Right lobe of liver (tissue), 6 donors: ENCODE measurements at regions not wholly inside any gene's neighbourhood (a gene's known extent, or its start where the extent isn't known, plus 50 kb on each side); places are given as distances from the start of the nearest gene placed in this dataset.

Source experiments
- ATAC-seq, 4 donors: fragments of 200-7000 bp; cut with Tn5 transposase; one replicate each; pipeline ENCODE4 v1.9.1; 2020; ENCODE audit warnings: mild to moderate bottlenecking in 4 of 4, moderate library complexity in 4 of 4
- DNase-seq, 3 donors: peaks; one replicate each; pipeline ENCODE4 v3.0.0-alpha.2; 2020
- H3K27ac ChIP-seq, 3 donors: fragments of 200-600 bp; one replicate each; pipeline ENCODE4 v1.8.0; 2022
- H3K27me3 ChIP-seq, 2 donors: fragments of 200-600 bp; one replicate each; pipeline ENCODE4 v1.8.0; 2022
- H3K36me3 ChIP-seq, 4 donors: fragments of 200-600 bp; sonication (generic) in 1 of 4; one replicate each; pipeline versions ENCODE4 v1.5.1 to v1.8.0; 2017 to 2022; ENCODE audit warnings: control low read depth in 1 of 4
- H3K4me1 ChIP-seq, 4 donors: fragments of 200-600 bp; sonication (generic) in 1 of 4; one replicate each; pipeline versions ENCODE4 v1.5.1 to v1.8.0; 2017 to 2022; ENCODE audit warnings: control low read depth in 1 of 4
- H3K4me3 ChIP-seq, 3 donors: fragments of 200-600 bp; one replicate each; pipeline ENCODE4 v1.8.0; 2022
- H3K9me3 ChIP-seq, 4 donors: fragments of 200-600 bp; sonication (generic) in 1 of 4; one replicate each; pipeline versions ENCODE4 v1.5.1 to v1.8.0; 2017 to 2022; ENCODE audit warnings: control low read depth in 1 of 4
- POLR2A ChIP-seq: fragments of 450-650 bp; IDR thresholded peaks from one replicate; pipeline ENCODE4 v1.6.1; 2017; ENCODE audit warnings: antibody characterized with exemption, mild to moderate bottlenecking
- WGBS: methylation state at CpG from one replicate; pipeline ENCODE4 v1.1.6; 2018; ENCODE audit warnings: low coverage, low lambda C conversion rate; ENCODE audit not compliant: insufficient coverage; ENCODE audit errors: missing lambda C conversion rate; 5-methylcytosine and 5-hydroxymethylcytosine counted together
- intact Hi-C, 2 donors: fragments of 100-400 bp; cut with DNase I; formaldehyde crosslinking; loops; one replicate each; pipeline versions ENCODE4 v1.11.2 to v1.14.1; 2022
- TF ChIP-seq, protein P1 (sequence below), 4 donors: fragments of 200-600 bp in 3 of 4; fragments of 450-650 bp in 1 of 4; IDR thresholded peaks; one replicate each; pipeline versions ENCODE4 v1.5.1 to v1.8.0; 2016 to 2022; ENCODE audit warnings: antibody characterized with exemption in 4 of 4, mild to moderate bottlenecking in 2 of 4
- donor health status: DM: no; HTN: yes; CAD: no.
- donor health status: DM: no; HTN: no; CAD: no.
- donor health status: DM: no; HTN: no; CAD: no.
- donor health status: DM: no; HTN: yes; CAD: no.
- donor health status: DM: no; HTN: yes; CAD: no.

DNA sequence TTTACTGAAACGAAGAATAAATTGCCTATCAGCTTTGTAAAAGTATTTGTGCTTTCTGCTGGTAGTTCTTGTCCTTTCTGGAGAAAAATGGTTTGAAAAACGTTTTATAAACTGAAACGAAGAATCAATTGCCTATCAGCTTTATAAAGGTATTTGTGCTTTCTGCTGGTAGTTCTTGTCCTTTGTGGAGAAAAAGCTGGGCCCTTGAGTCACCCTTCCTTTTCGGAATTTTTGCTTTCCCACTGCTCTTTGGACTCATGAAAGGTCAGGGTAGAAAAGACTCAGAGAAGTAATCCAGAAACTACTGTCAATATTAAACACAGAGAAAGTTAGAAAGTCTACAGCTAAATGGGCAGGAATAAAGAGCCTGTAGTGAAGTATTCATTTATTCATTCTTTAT, 72.8 kb downstream of the EOMES start:
- TF ChIP-seq POLR2A: no peak
- TF ChIP-seq, protein P1, sequence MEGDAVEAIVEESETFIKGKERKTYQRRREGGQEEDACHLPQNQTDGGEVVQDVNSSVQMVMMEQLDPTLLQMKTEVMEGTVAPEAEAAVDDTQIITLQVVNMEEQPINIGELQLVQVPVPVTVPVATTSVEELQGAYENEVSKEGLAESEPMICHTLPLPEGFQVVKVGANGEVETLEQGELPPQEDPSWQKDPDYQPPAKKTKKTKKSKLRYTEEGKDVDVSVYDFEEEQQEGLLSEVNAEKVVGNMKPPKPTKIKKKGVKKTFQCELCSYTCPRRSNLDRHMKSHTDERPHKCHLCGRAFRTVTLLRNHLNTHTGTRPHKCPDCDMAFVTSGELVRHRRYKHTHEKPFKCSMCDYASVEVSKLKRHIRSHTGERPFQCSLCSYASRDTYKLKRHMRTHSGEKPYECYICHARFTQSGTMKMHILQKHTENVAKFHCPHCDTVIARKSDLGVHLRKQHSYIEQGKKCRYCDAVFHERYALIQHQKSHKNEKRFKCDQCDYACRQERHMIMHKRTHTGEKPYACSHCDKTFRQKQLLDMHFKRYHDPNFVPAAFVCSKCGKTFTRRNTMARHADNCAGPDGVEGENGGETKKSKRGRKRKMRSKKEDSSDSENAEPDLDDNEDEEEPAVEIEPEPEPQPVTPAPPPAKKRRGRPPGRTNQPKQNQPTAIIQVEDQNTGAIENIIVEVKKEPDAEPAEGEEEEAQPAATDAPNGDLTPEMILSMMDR (IDR thresholded peaks at IDR 0.05): no peak
- peak in 1 of 4 donors; percentile 37 for ATAC-seq
- Histone ChIP-seq H3K27me3 (no peaks in the 10 kb centered on the region), H3K4me3 (no peak overlapping the region), H3K27ac (no peak overlapping the region), H3K9me3 (no peaks in the 10 kb centered on the region), H3K4me1 (no peaks in the 10 kb centered on the region), H3K36me3 (no peaks in the 10 kb centered on the region)
- intact Hi-C loops: no loop called here
- WGBS: 49% methylated on average over 4 of the region's 4 CpGs
- DNase-seq: no peak

DNA sequence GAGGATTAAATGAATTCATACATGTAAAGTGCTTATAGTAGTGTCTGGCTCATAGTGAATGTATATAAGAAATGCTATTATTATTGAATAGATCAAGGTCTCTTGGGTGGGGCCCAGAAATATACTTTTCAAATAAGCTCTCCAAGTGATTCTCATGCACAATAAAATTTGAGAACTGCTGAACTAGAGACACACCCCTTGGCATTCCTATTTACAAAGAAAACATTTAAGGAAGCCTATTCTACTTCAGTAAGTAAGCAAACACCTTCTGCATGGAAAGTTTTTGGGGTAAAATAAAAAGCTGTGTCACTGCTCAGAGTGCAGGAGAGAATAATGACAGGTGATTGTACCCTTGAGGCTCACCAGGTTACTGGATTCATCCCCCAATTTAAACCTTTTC, 75.2 kb downstream of the EOMES start:
- no peak for DNase-seq
- Histone ChIP-seq H3K27ac (no peak overlapping the region), H3K4me1 (no peaks in the 10 kb centered on the region), H3K4me3 (no peak overlapping the region), H3K36me3 (no peaks in the 10 kb centered on the region), H3K27me3 (no peaks in the 10 kb centered on the region), H3K9me3 (no peaks in the 10 kb centered on the region)
- no peak for ATAC-seq
- intact Hi-C loops: no loop called here
- TF ChIP-seq POLR2A: no peak
- TF ChIP-seq, protein P1 (IDR thresholded peaks at IDR 0.05): no peak

DNA sequence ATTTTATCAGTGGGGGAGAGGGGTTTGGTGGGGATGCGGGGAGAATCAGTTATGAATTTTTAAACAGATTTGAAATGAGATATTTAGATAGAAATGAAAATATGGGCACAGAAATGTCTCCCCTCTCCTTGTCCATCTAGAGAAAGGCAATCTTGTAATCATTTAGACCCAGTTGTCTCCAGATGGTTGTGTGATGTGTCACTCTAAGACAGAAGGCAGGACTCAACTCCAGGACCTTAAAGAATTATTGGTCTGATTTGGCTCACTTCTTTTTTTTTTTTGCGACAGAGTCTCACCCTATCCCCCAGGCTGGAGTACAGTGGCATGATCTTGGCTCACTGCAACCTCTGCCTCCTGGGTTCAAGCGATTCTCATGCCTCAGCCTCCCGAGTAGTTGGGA, 77.2 kb downstream of the EOMES start:
- Histone ChIP-seq H3K36me3 (no peaks in the 10 kb centered on the region), H3K4me3 (no peak overlapping the region), H3K9me3 (no peaks in the 10 kb centered on the region), H3K4me1 (no peaks in the 10 kb centered on the region), H3K27me3 (no peaks in the 10 kb centered on the region), H3K27ac (no peak overlapping the region)
- TF ChIP-seq, protein P1 (IDR thresholded peaks at IDR 0.05): no peak
- no peak for TF ChIP-seq POLR2A
- intact Hi-C loops: no loop called here
- DNase-seq (no peak), ATAC-seq (no peak)
- WGBS: 76% methylated on average over 4 of the region's 4 CpGs

DNA sequence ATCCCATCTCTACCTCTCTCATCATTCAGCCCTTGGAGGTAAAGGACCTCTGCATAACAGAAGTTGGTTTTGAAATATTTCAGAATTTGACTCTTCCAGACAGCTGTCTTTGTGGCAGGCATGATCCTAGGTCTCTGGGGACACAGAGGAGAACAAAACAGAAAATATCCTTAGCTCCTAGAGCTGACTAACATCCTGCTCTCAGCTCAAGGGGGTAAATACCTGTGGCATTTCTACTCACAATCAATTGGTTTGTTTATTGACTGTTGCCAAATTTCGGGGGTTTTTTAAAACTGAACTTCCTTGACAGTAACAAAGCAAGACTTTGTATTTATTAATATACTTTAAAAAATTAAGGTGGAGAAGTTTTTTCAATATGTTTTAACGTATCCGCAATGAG, 78.8 kb downstream of the EOMES start:
- DNase-seq (no peak), ATAC-seq (peak in 1 of 4 donors; percentile 20)
- no peaks in the 10 kb centered on the region for H3K27me3 ChIP-seq
- H3K4me3 ChIP-seq: no peak overlapping the region
- intact Hi-C loops: no loop called here
- no peaks in the 10 kb centered on the region for H3K4me1 ChIP-seq
- no peaks in the 10 kb centered on the region for H3K9me3 ChIP-seq
- WGBS: 33% methylated on average over 3 of the region's 3 CpGs
- TF ChIP-seq, protein P1 (IDR thresholded peaks at IDR 0.05): no peak
- TF ChIP-seq POLR2A: no peak
- no peaks in the 10 kb centered on the region for H3K36me3 ChIP-seq
- no peak overlapping the region for H3K27ac ChIP-seq

DNA sequence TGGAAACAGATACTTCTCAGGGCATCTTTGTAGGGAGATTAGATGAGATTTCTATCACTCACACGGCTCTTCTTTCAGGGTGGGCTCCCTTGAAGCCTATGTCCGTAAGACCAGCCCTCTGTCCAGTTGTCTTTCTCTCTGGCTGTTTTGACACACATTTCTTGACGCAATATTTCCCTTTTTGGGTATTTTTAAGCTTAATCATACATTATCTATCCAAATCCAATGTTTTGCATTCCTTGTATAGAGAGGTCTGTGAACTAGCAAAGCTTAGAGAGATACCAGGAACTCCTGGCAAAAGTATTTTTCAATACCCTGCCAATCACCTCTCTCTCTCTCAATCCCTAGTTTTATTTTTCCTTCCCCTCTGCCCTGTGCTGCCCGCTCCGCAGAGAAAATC, 79.3 kb downstream of the EOMES start:
- H3K4me1 ChIP-seq: no peaks in the 10 kb centered on the region
- DNase-seq: no peak
- no peak for TF ChIP-seq POLR2A
- TF ChIP-seq, protein P1 (IDR thresholded peaks at IDR 0.05): no peak
- WGBS: 68% methylated on average over 5 of the region's 5 CpGs
- intact Hi-C loops: no loop called here
- no peak overlapping the region for H3K27ac ChIP-seq
- no peak for ATAC-seq
- no peak overlapping the region for H3K4me3 ChIP-seq
- H3K36me3 ChIP-seq: no peaks in the 10 kb centered on the region
- no peaks in the 10 kb centered on the region for H3K9me3 ChIP-seq
- no peaks in the 10 kb centered on the region for H3K27me3 ChIP-seq
